Kidney glomerular epithelial cell (primary cell): ENCODE measurements at regions not wholly inside any gene's neighbourhood (a gene's known extent, or its start where the extent isn't known, plus 50 kb on each side); places are given as distances from the start of the nearest gene placed in this dataset.

Experiments used
- DNase-seq: peaks from one replicate; lab custom pipeline; 2025; lab: John Stamatoyannopoulos, UW

DNA sequence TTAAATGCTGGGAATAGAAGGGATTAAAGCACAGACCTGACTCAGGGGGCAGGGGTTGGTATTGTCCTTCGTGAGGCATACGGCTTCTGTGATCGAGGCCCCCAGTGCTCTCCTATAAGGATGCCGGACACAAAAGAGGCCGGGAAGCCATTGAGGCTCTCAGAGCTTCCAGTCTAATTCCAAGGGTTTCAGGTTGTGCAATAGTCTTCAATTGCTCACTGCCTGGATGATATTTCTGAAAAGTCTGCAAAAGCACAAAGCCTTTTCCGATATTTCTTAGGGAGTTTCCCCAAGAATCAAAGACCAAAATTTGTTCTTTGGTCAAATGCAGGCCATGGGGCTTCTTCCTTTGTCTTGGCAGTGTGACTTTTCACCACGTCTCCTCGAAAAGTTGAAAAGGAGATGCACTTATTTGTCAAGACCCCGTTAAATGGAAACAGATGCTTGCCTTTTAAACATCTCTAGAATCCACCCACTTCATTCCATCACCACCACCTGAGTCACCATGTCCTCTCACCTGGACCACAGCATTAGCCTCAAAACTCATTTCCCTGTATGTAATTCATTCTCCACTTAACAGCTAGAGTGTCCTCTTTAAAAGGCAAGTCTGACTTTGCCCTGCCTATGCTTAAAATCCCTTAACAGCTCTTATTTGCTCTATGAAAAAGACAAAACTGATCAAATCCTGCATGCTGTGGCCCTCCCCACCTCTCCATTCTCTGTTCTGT lies 134.8 kb upstream of the NAMPT start:
- DNase-seq, result no peak

DNA sequence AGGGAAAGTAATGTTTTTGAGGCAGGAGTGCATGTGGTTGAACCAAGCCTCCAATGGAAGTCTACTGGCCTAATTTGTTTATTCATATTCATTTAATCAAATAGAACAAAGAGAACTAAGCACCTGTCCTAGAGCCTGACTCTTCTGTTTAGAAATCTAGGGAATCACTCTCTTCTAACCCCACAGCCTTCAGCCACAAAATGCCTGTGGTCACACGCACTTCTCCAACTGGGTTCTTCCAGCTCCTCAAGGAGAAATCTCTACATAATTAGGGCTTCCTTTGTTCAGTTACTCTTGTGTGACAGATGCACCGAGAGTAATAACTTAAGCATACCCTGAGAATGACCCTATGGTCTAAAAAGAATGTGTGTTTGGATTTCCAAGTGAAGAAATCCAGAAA lies 133.7 kb upstream of the NAMPT start:
- peak; percentile 17 for DNase-seq

DNA sequence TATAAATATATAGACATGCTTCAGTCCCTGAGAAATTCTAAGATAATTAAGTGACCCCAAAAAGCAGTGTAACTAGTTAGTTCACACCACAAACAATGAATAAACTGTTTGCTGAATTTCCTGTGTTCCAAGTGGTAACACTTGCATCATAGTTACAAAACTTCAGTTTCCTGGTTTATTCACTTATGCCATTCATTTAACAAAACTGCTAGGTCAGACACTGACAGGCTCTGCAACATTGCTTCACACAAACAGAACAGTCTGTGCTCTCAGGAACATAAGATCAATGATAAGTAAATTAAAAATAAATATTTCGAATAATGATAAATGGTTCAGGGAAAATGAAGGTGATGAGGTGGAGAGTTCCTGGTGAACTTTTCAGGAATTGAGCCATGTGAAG lies 133.3 kb upstream of the NAMPT start:
- DNase-seq, result no peak

DNA sequence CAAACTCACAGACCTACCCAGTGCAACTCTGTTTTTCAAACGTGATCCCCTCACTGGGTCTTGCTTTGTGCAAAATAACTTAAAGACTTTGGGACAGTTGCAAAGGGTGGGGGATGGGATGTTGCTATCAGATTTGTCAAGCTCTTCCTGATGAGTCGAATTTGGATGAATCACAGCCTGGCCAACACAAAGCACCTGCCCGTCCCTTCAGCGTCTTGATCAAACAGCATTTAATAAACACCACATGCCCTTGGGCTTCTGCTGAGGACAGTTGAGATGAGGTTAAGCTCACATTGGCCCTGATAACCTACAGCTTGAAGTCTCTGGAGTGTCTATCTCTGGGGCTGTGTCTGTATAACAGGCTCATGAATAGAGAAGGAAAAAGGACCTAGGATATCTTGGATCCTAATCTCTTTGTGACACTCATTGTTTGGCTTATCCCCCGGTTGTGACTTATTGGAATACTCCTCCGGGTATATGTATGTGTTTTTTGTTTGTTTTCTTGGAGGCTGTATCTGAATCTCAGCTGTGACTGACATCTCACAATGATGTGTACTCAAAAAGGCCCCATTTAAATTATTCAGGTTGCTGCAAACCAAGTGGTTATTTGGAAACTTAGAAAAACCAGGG lies 132.6 kb upstream of the NAMPT start:
- peak; percentile 3 for DNase-seq

DNA sequence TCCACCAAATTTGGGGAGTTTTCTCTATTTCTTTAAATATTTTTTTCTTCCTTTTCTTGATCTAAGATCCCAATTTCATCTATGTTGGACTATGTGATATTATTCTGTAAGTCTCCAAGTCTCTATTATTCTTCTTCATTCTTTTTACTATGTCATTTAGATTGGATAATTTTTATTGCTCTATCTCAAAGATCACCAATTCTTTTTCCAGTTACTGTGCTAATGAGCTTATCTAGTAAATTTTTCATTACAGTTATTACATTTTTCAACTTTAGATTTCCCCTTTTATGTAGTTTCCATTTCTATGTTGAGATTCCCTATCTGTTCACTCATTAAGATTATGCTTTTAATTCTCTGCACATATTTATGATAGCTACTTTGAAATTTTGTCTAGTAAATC lies 131.6 kb upstream of the NAMPT start:
- no peak for DNase-seq

DNA sequence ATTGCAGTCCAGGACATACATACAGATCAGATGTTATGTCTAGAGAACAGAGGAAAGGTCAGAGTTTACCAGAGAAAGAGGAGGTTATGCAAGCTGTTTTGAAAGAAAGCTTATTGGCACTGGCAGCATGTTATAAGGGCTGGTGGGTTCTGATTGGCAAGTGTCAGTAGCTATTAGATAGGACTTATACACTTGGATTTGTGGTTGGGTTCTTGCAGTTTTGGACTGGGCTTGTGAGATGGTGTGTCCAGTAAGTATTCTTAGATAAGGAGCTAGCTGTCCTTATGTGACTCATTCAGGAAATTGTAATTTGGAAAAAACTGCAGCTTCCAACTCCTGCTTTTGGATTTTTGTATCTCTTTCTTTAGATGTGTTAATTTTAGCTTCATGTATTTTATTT lies 130.7 kb upstream of the NAMPT start:
- DNase-seq, result no peak

DNA sequence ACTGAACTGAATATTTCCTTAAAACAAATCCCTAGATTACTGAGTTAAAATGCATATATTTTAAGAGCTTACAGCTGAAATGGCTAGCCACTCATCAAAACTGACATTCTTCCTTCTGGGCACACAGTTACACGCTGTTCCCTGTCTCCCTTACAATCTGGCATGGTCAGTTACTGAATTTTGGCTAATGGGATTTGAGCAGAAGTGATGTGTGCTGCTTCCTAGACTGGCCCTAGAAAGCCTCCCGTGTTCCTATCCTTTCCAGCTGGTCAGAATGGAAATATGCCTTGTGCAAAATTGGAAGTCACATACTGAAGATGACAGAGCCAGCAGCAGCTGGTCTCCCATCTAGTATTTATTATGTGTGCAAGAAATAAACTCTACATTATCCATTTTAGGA lies 128.7 kb upstream of the NAMPT start:
- no peak for DNase-seq

DNA sequence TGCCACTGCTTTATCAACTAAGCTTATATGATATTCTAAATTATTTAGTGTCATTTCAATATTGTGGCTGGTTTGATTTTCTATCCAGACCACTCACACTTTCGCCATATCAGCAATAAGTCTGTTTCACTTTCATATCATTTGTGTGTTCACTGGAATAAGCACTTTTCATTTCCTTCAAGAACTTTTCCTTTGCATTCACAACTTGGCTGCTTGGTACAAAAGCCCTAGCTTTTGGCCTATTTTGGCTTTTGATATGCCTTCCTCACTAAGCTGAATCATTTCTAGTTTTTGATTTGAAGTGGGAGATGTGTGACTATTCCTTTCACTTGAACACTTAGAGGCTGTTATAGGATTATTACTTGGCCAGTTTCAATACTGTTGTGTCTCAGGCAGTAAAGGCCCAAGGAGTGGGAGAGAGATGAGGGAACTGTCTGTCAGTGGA lies 120.9 kb upstream of the NAMPT start:
- DNase-seq, result no peak

DNA sequence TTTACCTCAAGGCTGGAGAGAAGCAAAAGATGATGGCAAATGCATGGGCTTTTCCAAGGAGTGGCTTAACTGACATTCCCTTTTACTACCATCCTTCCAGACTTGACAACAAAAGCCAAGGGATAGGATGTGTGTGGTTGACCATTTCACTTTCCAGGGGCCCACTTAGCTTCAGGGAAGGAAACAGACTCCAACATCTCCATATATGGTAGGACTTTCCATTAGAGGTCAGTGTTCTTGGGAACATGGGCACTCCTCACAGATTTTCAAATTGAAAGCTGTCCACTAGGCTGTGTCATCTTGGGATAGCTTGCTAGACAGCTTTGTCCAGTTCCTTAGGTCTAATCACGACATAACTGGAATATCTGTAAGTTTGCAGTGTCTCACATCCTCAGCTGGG lies 118.1 kb upstream of the NAMPT start:
- no peak for DNase-seq

DNA sequence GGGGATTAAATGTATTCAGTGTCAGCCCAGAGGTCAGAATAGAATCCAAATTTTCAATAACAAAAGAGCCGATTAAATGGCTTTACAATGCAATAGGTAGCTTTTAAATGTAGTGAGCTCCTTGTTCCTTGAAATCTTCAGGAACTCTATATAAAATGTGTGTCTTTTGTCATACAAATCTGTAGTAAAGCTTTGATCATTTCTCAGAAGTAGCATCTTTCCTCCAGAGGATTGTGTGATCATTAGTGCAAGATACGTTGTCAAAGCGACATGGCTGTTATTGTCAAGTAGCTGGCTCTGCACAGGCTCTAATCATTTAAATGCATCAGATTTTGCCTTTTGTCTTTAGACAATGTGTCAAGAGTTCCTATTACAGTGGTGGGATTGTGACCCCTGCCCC lies 116.1 kb upstream of the NAMPT start:
- DNase-seq, result no peak

DNA sequence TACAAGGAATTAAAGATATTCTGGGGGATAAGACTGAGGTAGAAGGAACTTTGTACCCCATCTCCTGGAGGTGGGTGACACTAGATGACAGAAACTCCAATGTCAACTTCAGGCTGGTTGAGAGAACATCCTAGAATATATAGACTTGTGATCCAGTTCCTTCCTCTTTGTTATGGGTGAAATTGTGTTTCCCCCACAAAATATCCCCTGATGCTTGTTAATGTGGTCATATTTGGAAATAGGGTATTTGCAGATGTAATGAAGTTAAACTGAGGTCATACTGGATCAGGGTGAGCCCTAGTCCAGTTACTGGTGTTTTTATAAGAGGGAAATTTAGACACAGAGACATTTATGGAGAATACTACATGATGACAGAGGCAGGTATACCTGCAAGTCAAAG lies 114.0 kb upstream of the NAMPT start:
- DNase-seq, result no peak

DNA sequence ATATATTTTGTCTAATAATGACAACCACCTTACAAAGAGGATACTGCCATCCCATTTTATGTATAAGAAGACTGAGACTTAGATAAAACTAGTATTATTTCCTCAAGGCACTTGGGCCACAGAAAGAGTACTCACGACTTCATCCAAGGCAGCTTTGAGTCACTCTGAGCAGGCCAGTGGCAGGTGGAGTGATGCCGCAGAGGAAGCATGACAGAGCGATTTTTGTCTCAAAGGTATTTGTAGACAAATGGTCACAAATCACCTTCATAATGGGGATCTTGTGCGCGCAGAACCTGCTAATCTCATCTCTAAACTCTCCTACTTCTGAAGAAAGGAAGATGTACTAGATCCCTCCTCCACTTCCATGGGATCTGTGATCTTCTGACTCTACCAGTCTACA lies 113.2 kb upstream of the NAMPT start:
- DNase-seq, result no peak

DNA sequence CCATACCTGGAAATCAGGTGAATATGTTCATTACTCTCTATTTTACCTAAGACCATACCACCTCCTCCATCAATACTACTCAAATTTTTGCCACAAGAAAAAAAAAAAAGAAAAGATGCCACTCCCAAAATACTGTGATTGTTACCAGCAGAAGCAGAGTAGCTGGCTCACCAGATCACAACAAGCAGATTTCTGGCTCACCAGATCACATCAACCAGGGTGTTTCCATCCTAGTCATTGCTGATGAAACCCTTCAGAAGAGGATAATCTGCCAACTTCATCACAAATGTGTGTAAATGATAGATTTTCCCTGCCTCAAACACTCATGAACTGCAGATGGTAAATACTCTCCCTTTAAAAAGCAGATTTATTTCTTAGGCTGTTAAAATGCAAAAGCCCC lies 109.7 kb upstream of the NAMPT start:
- DNase-seq, result no peak

DNA sequence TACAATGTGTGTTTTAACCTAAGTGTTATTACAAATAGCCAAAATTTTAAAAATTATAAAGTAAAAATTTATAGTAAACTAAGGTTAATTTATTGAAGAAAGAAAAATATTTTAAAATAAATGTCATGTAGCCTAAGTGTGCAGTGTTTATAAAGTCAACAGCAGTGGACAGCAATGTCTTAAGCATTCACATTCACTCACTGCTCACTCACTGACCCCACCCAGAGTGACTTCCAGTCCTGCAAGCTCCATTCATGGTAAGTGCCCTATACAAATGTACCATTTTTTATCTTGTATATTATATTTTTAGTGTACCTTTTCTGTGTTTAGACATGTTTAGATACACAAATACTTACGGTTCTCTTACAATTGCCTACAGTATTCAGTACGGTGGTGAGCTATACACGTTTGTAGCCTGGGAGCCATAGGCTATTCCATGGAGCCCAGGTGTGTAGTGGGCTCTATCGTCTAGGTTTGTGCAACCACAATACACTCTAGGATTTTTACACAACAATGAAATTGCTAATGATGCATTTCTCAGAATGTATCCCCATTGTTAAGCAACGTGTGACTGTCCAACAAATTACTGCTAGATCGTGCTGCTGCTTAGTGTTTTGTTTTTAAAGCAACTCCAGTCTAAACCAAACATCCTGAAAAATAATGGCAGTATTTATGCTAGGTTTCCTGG lies 108.9 kb upstream of the NAMPT start:
- DNase-seq, result no peak

DNA sequence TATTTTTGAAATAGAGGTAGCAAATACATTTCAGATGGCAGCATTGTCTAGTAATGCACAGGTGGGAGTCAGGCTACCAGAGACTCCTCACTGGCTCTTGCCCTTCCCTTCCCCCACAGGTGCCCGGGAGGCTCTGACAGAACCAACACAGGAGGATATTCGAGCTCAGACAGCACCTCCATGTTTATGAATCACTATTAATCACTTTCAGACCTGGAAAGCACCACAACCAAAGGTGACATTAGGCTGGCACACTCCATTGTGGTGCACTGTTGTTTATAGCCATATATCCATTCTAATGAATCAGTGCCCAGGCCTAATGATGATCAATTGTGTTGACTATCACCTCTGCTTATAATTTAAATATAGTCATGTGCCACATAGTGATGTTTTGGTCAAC lies 107.8 kb upstream of the NAMPT start:
- peak; percentile 1 for DNase-seq

DNA sequence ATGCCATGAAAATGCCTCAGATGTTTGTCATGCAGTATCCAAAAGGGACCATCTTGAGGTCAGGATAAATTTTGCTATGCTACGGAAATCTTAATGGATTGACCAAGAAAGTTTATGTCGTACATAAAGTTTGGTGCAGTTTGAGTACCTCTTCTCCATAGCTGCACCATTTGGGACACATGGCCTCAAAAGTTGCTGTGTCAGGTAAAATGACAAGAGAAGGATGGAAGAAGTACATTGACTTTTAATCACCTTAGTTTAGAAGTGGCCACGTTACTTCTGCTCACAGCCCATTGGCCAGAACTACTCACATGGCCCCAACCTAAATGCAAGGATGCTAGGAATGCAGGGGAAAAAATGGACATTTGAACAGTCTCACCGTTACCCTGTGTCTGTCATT lies 107.4 kb upstream of the NAMPT start:
- no peak for DNase-seq

DNA sequence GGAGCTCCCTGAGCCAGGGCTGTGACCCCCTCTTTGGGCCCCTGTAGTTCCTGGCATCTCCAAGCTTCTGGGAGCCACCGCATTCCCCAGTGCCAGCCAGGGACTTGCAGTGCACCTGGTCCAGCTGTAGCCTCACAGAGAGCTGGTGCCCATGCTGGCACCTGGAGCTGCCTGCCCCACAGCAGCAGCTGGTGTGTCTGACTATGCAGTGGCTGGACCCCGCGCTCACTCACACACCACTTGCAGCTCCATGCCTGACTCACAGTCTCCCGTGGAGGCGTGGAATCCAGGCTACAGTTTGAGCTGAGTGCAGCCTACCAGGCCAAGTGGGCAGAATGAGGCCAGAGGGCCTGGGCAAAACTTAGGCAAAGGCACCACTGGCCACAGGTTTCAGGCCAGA lies 102.2 kb upstream of the NAMPT start:
- no peak for DNase-seq

DNA sequence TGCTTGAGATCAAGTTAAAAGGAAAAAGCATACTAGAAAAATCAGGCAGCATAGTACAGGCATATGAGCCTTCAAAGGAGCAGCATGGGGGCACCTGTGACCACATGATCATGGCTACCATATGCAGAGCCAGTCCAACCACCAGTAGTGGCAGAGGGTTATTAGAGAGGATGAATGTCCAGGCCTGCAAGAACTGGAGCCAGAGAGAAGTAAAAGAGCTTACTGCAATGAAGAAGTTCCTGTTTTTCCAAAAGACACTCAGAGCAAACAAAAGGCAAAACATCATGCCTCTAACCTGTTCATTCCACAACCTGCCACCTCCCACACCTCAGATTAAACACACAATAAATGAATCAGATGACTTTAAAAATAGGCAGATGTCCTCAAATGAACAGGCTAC lies 99.6 kb upstream of the NAMPT start:
- DNase-seq, result no peak

DNA sequence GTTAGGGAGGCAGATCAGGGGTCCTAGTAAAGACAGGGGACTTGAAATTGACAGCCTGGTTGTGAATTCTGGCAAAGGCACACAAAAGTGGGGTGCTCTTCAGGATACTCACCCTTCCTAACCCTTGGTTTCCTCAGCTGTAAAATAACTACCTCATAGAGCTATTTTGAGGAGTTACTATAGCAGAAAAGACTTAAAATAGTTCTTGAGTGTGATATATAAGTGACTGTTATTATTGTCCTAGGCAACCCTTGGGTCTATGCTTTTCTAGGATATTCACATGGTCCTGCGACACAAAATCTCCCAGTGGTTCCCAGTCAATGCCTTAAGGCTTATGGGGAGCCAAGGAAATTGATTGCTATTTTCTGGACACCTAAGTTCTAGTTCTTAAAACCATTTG lies 98.1 kb upstream of the NAMPT start:
- DNase-seq, result no peak

DNA sequence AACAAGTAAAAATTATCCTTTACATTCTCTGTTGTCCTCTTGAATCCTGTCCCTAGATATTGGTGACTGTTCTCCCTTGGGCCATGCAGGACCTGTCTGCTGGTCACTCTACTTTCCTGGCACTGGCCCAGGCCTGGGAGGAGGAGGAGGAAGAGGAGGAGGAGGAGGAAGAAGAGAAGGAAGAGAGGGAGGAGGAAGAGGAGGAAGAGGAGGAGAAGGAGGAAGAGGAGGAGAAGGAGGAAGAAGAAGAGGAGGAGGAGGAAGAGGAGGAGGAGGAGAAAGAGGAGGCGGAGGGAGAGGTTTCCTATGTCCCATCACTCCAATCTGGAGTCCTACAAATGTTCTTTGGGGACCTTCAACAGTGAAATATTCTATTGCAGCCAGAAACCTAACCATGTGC lies 97.3 kb upstream of the NAMPT start:
- DNase-seq, result no peak

DNA sequence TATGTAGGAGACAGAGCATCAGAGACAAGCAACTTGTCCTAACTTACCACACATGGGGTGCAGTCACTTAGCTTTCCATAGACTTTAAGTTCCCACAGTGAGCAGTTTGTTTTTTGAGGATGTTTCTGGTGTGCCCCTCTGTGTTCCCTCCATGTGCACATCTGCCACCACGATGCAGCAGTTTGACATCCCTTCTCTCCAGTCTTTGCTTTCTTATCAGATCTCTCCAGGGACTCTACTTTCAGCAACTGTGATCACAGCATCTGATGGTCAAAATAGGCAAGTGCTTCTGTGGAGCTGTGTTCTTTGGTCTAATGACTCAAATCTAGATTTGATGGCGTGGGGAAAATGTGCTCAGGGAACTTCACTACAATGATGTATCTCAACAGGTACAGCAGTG lies 96.5 kb upstream of the NAMPT start:
- no peak for DNase-seq

DNA sequence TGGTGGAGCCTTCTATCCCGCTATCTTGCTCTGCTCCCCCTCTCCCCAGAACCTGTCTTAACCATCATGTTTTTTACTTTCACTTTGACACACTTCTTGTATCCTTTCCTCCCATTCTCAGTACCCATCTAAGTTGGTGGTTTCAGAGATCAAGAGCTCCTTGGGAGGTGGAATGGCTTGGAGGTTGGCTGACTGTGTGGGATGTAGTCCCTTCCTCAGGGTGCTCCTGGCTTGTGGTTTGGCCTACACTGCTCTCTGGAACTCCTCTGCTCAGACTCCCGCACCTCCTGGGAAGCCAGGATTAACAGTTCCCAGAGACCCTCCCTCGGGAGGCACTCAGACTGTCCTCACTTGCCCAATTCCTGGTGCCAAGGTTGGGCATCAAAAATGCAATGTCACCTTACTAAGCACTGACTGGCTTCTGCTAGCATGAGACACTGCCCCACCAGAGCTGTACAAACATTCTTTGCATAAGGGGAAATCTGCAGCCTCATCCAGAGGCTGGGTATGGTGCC lies 93.1 kb upstream of the NAMPT start:
- no peak for DNase-seq
